ENCODE measurements at regions not wholly inside any gene's neighbourhood (a gene's known extent, or its start where the extent isn't known, plus 50 kb on each side); places are given as distances from the start of the nearest gene placed in this dataset.
"Not testable (repeated sequence)": the region's sequence is repeated elsewhere in the genome, so short reads cannot be mapped to it uniquely, and the experiment has no call there.

DNA sequence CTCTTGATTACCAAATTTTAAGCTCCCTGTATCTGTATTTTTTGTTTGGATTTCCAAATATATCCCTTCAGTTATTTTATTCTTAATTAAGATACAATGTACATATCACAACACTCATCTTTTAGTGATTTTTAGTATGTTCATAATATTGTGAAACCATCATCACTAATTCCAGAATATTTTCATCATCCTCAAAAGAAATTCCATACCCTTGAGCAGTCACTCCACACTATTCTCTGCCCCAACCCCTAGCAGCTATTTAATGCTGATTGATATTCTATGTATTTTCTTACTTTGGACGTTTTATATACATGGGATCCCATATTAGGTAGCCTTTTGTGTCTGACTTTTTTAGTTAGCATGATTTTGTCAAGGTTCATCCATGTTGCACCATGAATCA is 127.4 kb upstream of the SLC8A1 start:
- no peak for DNase-seq (ENCODE audit: low read depth)

DNA sequence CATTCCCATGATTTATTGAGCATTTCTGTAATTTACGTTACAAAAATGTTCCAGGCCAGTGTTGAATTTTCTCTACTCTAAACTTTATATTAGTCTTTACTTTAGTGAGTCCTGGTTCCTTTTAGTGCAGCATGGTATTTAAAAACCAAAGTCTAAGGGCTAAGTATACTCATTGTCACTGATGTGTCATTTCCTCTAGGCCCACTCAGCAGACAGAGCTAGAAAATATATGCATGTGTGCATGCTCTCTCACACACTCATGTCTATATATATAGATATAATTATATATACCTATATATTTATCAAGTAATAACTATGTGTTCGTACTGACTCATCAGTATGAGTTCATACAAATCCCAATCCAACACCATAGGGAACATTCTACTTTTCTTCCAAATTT is 132.5 kb upstream of the SLC8A1 start:
- no peak for DNase-seq (ENCODE audit: low read depth)

DNA sequence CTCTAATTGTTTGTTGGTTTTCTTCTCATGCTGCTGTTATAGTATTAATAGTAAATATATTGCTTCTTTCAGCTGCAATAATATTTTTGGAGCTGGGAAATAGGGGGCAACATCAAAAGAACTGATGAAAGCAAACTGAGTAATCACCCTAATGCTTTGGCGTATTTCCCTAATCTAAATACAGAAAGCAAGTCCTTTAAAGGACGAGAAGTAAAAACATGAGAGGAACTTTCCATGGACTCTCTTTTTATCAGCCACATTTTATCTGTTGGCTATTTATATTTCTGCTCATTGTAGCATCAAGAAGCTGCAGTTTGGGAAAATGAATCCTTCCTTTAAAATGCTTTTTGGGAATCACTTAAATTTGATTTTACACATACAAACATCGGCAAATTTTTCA is 139.9 kb upstream of the SLC8A1 start:
- no peak for DNase-seq (ENCODE audit: low read depth)

DNA sequence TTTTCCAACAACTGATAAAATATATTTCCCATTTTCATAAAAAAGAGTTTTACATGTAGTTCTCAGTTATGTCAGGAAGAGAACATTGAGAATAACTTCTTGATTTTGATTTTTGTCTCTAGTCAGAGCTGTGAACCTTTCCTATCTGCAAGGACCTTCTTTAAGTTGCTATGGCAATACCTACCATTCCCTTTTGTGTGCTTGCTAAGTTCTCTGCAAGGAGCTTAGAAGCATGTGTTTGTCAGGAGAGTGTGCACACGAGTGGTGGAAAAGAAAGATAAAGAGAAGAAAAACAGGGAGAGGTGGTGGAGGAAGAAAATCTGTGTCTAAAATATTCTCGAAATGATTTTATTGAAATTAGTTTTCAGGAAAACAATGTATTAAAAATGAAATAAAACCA is 140.3 kb upstream of the SLC8A1 start:
- no peak for DNase-seq (ENCODE audit: low read depth)

DNA sequence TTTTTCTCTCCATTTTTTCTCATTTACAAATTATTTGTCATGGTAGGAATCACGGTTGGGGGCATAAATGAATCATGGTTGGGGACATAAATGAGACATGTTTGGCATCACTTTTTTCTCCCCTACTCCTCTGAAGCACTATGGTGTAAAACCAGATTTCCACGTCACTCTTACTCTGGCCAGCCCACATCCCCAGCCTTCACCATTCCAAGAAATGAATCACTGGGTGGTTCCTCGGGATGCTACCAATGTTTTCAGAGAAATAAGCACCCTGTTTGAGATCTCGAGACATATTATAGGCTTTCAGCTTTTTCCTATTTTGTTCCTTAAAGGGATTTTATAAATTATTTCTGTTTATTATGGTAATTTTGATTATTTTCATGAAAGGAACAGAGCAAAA is 155.0 kb upstream of the SLC8A1 start:
- no peak for DNase-seq (ENCODE audit: low read depth)

DNA sequence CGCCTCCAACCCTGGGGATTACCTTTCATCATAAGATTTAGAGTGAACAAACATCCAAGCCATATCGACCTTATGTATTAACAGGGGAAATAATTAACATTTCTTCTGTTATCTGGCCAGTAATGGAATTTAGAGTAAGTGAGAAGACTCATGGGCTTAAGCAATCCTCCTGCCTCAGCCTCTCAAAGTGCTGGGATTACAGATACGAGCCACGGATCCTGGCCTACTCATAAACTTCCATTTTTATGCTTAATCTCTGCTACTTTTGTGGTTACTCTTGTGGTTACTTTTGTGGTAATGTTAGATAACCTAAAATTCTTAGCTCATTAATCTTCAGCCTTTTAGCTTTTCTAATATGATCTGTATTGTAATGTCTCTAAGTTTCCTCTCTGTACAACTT is 159.3 kb upstream of the SLC8A1 start:
- DNase-seq (ENCODE audit: low read depth), result no peak

DNA sequence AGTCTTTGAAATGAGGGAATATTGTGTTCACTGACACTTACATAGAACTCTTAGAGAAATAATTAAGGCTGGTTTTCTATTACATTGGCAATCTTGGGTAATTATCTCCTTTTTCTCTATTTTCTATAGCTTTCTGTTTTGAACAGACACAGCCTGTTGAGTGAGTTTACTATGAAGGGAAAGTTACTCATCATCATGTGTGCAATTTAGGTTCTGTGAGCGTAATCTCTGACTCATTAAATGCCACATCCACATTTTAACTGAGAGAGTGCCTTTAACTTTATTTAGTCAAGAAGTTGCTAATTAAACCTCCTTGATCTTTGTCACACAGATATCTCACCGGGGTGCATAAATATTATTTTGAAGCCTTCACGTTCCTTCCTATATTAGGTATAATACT is 174.0 kb upstream of the SLC8A1 start:
- no peak for DNase-seq (ENCODE audit: low read depth)

DNA sequence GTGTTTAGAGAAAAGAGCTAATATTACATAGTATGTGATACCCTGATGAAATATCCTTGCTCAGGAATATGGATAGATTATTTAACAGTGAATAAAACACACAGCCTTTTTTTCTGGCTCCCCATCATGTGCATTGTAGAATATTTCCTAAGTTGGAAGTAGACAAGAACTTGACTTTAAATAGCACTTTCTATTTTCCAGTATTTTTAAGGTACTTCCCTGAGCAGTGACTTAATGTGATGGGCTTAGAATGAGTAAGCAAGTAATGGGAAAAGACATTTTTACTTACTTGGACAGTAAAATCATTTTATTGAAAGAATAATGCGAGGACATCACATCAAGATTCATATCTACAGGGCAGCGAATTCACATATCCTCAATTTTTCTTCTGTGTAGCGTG is 176.7 kb upstream of the SLC8A1 start:
- DNase-seq (ENCODE audit: low read depth), result no peak

DNA sequence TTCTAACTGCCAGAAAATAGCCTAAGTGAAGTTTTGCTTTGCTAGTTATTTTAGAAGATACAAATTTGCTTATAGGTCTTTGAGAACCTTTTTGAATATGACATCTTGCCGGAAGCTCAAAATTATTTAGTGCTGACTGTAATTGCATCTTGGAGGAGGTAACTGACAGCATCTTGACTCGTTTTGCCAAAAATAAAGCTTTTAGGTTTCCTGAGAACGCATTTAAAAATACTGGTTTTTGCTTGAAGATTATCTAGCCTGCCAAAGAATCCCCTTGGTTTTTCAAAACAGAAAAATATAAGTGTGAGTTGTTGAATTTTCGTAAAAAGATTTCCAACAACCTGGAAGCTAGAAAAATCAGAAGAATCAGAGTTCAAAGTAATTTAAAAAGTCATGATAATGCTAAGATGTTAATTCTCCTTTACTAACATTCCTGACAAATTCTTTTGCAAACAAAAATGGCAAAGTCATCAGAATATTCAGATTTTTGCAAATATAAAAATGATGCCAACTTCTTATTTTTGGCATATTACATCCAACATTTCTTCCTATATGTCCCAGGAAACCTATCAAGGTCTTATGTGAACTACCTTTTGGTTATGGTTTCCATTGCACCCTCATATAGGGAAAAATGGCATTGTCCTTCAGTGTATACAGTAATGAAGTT is 178.0 kb upstream of the SLC8A1 start:
- DNase-seq (ENCODE audit: low read depth), result no peak

DNA sequence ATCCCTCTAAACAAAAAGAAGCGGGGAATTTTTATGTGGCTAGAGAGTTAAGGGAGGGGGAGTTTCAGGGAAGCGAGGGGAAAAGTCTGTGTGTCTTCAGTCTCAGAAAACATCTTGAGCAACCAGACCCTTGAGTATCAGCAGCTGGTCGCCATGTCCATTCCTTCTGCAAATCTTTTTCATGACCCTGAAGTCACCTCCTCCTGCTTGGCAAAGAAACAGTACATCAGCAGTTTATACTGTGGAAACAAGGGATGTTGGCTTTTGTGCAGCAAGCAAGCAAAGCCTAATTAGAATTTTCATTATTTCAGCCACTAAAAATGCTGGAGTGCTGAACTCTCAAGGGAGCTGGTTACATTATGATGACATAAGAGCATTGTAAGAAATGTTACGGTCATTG is 187.4 kb upstream of the SLC8A1 start:
- DNase-seq (ENCODE audit: low read depth), result no peak

DNA sequence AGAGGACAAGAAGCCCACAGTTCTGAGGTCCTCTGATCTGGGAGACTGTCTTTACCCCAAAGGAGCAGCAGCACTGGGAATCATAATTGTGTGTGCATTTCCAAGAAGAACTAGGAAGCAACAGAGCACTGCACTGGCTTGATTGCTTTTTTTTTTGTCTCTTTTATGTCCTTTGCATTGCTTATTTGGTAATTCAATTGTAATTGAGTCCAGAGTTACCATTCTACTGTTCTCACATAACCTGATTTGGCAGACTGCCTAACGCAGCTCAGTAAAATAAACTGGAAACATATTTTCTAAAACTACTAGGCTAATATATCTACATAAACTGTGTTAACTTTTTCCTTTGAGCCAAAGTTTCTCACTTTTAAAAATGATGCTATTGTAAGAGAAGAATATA is 190.3 kb upstream of the SLC8A1 start:
- DNase-seq (ENCODE audit: low read depth), result no peak

DNA sequence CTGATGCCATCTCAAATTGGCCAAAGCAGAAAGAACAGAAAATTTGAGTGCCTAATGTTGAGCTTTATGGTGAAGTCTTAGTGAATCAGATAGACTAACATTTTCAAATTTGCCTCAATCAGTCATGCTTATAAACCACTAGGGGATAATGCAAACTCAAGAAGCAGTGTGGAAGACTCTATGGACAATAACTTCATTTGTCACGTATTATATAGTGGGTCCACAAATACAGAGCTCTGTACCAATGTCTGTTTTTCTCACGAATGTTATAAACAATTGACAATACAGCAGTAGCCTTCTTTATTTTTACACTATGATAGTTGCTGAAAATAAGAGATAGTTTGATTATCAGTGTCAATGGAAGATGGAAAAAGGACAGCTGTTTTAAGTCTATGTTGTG is 190.8 kb upstream of the SLC8A1 start:
- no peak for DNase-seq (ENCODE audit: low read depth)

DNA sequence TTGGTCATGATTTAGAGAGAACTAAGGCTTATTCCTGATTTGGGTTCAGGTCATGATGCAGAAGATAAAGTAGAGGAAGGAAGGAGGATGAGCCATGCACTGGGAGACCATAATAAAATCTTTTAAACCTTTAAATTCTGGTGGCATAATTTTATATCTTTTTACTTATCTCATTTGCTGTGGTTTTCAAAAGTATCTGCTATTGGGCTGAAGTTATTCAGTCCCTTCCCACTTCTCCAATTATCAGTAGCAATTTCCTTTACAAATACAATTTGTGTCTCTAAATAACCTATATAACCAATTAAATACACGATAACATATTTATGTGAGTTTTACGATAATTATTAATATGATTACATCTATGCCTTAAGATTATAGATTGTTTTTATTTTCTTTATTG is 194.8 kb upstream of the SLC8A1 start:
- no peak for DNase-seq (ENCODE audit: low read depth)

DNA sequence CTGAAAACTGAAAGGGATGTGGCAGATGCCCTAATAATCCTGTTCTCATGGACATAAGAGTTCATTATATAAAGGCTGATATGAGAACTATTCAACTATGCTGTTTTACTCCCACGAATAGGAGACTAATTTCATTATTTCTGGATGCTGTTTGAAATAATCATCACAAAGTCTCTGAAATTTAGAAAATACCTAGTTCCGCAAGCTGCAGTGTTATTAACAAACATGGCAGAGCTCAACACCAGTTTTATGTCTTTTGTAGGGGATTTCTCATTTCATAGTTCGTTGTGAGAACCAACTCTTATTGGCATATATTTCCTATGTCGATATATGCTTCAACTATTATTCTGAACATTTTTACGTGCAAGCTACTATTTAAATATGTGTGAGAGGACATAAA is 200.3 kb upstream of the SLC8A1 start:
- no peak for DNase-seq (ENCODE audit: low read depth)

DNA sequence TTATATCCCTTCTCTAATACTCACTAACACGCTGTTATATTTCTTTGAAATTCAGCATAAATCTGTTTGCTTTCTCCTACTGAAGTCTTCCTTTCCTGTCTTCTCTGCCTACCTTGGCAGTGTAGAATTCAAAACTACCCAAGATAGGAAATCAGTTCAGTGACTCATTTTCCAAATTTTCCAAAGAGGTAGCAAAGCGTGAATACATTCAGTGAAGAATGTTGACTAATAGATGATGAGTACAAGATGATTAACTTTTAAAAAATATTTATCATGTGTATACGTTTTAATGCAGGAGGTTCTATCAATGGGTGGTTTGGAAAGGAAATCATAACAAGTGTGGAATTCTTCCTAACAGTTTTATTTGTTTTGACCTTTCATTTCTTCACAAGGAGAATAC is 201.9 kb upstream of the SLC8A1 start:
- DNase-seq (ENCODE audit: low read depth), result no peak

DNA sequence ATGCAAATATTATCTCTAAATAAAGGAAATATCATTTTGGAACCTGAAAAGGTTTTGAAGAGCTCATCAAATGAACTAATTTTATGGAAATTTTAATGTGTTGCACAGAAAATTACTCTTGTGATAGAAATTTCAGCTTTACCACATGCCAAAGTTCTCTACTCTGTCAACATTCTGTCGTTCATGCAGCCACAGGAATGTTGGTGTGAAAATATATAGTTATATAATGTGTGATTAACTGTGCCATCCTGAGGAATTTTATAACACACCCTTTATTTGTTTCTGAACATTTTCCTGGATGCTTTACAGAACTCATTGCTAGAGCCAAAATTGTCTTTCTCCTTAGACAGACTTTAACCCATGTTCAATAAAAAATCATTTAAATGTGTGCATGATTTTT is 202.5 kb upstream of the SLC8A1 start:
- DNase-seq (ENCODE audit: low read depth), result no peak

DNA sequence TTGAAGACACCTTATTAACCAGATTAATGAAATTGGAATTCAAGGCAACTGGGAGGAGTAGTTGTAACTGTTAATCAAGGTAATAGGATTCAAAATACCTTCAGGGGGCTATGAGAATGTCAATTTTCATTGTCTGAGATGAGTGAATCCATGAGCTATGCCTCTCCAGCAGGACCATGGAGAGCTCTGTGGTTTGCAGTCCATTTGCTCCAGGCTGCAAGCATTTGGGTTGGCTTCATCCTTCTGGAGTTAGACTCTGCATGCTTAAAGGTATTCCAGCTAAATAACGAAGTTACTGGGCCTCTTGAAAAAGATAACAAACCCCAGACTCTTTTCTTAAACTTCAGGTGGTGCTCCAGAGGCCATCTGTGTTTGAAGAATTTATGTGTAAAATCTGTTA is 207.1 kb upstream of the SLC8A1 start:
- DNase-seq (ENCODE audit: low read depth), result no peak

DNA sequence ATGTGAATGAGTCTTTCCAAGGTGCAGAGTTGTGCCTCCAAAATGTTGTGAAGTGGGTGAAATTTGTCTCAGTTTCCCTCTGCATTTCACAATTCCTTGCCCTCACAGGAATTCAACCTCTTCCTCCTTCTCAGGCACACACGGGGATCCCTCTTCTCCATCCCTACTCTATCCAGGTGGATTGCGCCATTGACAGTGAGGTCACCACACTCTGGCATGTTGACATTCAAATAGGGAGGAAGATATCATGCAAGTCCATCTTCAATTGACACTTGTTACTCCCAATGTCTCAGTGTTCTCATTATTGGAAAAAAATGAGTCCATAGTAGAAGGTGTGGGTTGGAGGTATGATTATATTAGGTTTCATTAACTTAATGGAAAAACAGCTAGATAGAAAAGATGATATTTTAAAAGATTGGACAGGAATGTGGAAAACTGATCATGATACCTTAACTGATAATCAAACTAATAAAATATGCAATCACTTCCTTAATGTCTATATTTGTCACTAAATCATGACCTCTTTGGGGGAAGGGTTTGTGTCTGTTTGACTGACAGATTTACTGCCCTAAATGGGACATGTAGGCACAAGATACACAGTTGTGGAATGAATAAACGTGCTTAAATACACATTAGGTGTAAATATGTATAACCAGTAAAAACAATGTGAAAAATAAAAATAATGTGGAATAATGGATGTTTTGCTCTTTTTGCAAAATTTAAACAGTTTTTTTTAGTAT is 213.8 kb upstream of the SLC8A1 start:
- no peak for DNase-seq (ENCODE audit: low read depth)

DNA sequence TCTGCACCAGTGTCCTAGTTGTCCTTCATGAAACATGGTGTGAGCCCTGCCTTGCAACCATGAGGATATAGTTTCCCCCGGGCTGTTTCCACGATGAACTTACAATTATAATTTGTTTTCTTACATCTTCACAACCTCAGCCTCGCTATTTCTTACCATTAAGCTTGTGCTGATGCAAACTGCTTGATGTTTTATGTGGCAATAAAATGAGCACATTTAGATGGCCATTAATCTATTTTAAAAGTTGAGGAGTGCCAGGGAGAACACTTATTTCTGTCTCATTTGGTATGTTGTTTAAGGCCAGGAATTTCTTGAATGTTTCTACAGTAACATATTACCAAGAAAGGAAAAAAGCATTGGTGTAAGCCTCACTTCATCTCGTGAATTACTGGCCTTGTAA is 214.5 kb upstream of the SLC8A1 start:
- DNase-seq (ENCODE audit: low read depth), result no peak

DNA sequence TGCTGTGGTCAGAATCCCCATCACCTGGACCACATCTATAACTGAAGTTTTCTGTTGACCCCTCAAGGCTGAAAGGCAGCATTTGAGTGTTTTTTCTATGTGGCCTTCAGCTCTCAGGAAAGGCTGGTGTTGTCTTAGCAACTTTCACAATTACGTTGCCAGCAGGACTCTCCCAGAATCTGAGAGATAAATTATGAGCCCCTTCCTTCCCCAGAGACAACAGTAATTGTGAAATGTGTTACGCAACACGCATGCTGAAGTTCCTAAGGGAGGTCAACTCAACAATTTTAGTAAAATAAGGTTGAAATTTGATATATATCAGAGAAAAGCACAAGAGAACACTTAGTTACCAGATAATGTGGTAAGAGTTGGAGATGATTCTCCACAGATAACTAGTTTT is 216.5 kb upstream of the SLC8A1 start:
- no peak for DNase-seq (ENCODE audit: low read depth)

DNA sequence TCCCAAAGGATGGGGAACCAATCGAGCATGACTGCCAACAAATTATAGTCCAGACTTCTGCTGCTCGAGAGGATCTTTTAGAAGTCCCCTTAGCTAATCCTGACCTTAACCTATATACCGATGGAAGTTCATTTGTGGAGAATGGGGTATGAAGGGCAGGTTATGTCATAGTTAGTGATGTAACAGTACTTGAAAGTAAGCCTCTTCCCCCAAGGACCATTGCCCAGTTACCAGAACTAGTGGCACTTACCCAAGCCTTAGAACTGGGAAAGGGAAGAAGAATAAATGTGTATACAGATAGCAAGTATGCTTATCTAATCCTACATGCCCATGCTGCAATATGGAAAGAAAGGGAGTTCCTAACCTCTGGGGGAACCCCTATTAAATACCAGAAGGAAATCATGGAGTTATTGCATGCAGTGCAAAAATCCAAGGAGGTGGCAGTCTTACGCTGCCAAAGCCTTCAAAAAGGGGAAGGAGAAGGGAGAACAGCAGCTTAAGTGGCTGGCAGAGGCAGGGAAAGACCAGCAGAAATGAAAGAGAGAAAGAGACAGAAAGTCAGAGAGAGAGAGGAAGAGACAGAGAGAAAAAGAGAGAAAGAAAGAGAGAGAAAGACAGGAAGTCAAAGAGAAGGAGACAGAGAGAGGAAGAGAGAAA is 224.4 kb upstream of the SLC8A1 start:
- DNase-seq (ENCODE audit: low read depth), result not testable (repeated sequence)

DNA sequence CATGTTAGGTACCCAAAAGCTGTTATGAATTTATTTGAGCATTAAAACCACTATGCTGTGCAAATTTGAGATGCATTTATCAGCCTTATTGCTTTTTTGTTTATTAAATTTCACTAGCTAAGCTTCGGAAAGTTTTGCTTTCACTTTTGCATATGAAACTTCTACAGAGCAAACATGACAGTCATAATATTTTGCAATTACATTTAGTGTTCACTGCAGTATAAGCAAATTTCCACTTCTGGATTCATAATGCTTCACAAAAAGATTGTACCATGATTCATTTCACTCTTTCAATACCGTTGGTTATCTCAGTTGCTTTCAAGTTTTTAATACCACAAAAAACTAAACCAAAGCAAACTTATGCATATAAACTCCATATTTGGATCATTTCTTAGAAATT is 228.7 kb upstream of the SLC8A1 start:
- no peak for DNase-seq (ENCODE audit: low read depth)

DNA sequence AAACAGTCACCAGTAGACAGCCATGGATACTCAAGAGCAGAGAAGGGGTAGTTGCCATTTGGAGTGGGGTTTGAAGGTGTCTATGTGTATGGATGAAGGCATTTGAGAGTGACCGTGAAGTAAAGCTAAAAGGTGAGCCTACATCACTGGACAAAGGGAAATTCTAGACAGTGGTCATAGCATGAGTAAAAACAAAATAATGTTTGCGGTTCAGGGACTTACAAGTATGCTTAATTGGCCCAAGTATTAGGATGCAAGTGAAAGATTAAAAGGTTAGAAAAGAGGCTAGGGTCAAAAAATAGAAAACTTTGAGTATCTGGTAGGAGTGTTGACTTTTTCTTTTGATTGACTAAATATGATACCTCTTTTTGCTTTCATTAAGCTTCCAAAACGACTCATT is 238.1 kb upstream of the SLC8A1 start:
- DNase-seq (ENCODE audit: low read depth), result no peak

DNA sequence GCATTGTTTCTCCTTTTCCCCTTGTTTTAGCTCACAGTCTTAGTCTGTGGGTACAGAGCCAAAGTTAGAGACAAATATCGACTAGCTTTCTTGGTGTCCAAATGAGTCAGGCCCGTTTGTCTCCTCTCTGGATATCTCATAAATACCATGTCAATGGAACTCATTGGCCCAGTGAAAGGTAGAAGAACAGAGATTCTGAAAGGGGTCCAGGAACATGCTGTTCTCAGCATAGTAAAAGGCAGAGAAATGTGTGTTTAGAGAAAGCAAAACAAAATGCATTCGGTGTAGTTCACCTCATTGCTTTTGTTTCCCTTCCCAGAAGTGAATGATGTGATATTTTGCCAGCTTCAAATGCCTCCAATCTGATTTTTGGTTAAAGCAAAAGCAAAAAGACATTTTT is 238.6 kb upstream of the SLC8A1 start:
- no peak for DNase-seq (ENCODE audit: low read depth)
